ENCODE measurements at regions not wholly inside any gene's neighbourhood (a gene's known extent, or its start where the extent isn't known, plus 50 kb on each side); places are given as distances from the start of the nearest gene placed in this dataset.
"Not testable (repeated sequence)": the region's sequence is repeated elsewhere in the genome, so short reads cannot be mapped to it uniquely, and the experiment has no call there.

DNA sequence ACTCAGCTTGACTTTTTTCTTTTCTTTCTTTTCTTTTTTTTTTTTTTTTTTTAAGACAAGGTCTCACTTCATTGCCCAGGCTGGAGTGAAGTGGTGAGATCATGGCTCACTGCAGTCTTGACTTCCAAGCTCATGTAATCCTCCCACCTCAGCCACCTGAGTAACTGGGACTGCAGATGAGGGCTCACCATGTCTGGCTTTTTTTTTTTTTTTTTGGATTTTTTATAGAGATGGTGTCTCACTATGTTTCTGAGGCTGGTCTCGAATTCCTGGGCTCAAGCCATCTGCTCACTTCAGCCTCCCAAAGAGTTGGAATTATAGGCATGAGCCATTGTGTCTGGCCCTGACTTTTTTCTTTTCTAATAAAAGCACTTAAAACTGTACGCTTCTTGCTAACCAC is 358.2 kb upstream of the IGFBP3 start:
- no peaks in the 10 kb centered on the region for H3K4me1 ChIP-seq
- TF ChIP-seq, protein P1, sequence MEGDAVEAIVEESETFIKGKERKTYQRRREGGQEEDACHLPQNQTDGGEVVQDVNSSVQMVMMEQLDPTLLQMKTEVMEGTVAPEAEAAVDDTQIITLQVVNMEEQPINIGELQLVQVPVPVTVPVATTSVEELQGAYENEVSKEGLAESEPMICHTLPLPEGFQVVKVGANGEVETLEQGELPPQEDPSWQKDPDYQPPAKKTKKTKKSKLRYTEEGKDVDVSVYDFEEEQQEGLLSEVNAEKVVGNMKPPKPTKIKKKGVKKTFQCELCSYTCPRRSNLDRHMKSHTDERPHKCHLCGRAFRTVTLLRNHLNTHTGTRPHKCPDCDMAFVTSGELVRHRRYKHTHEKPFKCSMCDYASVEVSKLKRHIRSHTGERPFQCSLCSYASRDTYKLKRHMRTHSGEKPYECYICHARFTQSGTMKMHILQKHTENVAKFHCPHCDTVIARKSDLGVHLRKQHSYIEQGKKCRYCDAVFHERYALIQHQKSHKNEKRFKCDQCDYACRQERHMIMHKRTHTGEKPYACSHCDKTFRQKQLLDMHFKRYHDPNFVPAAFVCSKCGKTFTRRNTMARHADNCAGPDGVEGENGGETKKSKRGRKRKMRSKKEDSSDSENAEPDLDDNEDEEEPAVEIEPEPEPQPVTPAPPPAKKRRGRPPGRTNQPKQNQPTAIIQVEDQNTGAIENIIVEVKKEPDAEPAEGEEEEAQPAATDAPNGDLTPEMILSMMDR (IDR thresholded peaks at IDR 0.05; ENCODE audit: low read depth, low read length) = no peak
- DNase-seq = no peak

DNA sequence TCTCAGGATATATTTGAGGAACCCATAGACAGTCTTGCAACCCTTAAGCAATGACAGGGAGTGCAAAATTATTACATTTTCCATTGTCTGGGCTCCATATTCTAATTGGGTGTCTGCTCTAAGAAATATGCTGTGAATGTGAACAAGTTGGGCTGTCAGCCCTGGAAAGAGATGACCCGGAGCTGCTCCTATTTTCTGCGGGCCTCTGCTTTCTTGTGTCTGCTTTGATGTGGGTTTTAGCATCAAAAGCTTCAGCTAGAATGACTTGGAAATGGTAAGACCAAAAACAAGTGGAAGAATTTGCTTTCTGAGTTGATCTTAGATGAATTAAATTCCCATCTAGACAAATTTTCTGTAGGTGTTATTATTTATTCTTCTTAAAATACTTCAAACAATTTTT is 343.6 kb upstream of the IGFBP3 start:
- Histone ChIP-seq H3K4me3 (ENCODE audit: low read depth, low read length) (no peak overlapping the region), H3K4me1 (no peaks in the 10 kb centered on the region), H3K27me3 (no peaks in the 10 kb centered on the region), H3K9me3 (peaks cover 2% of the 10 kb centered on the region; the same call in 1 of the 2 replicates), H3K36me3 (no peaks in the 10 kb centered on the region)
- DNase-seq = no peak
- TF ChIP-seq, protein P1 (IDR thresholded peaks at IDR 0.05; ENCODE audit: low read depth, low read length) = no peak

More for the DNA sequence above, 358.2 kb upstream of the IGFBP3 start:
- Histone ChIP-seq H3K27me3 (no peaks in the 10 kb centered on the region), H3K4me3 (ENCODE audit: low read depth, low read length) (no peak overlapping the region), H3K36me3 (no peaks in the 10 kb centered on the region), H3K9me3 (no peaks in the 10 kb centered on the region)

DNA sequence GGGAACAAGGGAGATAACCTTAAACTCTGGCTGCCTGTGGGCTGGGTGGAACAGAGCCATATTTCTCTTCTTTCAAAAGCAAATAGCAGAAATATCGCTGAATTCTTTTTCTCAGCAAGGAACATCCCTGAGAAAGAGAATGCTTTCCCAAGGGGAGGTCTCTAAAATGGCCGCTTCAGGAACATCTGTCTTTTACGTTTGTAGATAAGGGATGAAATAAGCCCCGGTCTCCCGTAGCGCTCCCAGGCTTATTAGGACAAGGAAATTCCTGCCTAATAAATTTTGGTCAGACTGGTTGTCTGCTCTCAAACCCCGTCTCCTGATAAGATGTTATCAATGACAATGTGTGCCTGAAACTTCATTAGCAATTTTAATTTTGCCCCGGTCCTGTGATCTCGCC is 340.6 kb upstream of the IGFBP3 start:
- H3K4me3 ChIP-seq (ENCODE audit: low read depth, low read length); H3K27me3 ChIP-seq; DNase-seq; H3K4me1 ChIP-seq; H3K36me3 ChIP-seq; H3K9me3 ChIP-seq: not testable (repeated sequence)

DNA sequence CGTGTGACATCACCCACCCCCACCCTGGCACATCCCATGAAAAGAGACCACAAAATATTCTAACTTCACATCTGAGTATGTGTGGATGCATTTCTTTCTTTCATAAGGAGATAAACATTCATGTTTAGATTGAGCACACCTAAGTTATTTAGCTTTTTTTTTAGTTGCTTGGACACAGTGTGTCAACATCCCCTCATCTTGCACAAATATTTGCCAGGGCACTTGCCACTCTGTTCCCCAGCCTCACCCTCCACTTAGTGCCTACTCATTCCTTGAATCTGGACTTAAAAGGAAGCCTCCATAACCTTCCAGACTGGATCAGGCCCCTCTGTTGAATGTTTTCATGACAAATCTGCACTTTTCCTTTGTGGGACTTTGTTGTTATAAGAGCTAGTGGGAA is 338.9 kb upstream of the IGFBP3 start:
- Histone ChIP-seq H3K36me3 (no peaks in the 10 kb centered on the region), H3K27me3 (no peaks in the 10 kb centered on the region), H3K4me1 (no peaks in the 10 kb centered on the region), H3K4me3 (ENCODE audit: low read depth, low read length) (no peak overlapping the region), H3K9me3 (peaks cover 2% of the 10 kb centered on the region; the same call in 1 of the 2 replicates)
- DNase-seq = no peak
- TF ChIP-seq, protein P1 (IDR thresholded peaks at IDR 0.05; ENCODE audit: low read depth, low read length) = no peak

DNA sequence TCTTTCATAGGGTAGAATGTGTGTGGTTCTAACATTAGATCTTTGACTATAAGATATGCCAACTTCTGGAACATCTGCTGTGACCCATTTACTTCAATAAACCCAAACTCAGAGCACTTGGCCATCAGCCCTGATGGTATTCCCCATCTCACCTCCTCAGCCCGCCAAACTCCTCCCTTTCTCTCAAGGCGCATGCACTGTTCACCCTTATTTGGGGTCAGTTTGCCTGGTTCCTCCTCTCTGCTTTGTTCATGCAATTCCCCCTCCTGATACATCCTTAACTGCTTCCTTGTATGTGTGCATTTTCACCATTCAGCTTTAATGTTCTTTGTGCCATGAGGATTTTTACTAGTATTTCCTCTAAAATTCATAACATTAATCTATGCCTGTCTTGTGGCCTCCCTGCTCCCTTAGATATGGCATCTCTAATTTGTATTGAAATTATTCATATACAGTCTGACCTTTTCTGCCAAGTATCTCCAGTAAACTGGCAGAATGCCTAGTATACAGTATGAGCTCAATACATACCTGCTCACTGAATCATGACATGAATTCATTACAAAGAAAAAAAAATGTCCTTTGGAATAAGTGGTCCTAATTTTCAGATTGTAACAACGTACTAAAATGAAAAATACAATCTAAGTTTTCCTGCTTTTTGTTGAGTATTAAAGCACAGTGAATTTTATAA is 336.8 kb upstream of the IGFBP3 start:
- no peak overlapping the region for H3K4me3 ChIP-seq (ENCODE audit: low read depth, low read length)
- DNase-seq = no peak
- H3K4me1 ChIP-seq = no peaks in the 10 kb centered on the region
- peaks cover 2% of the 10 kb centered on the region; the same call in 1 of the 2 replicates for H3K9me3 ChIP-seq
- H3K36me3 ChIP-seq = no peaks in the 10 kb centered on the region
- H3K27me3 ChIP-seq = no peaks in the 10 kb centered on the region
- TF ChIP-seq, protein P1 (IDR thresholded peaks at IDR 0.05; ENCODE audit: low read depth, low read length) = no peak

DNA sequence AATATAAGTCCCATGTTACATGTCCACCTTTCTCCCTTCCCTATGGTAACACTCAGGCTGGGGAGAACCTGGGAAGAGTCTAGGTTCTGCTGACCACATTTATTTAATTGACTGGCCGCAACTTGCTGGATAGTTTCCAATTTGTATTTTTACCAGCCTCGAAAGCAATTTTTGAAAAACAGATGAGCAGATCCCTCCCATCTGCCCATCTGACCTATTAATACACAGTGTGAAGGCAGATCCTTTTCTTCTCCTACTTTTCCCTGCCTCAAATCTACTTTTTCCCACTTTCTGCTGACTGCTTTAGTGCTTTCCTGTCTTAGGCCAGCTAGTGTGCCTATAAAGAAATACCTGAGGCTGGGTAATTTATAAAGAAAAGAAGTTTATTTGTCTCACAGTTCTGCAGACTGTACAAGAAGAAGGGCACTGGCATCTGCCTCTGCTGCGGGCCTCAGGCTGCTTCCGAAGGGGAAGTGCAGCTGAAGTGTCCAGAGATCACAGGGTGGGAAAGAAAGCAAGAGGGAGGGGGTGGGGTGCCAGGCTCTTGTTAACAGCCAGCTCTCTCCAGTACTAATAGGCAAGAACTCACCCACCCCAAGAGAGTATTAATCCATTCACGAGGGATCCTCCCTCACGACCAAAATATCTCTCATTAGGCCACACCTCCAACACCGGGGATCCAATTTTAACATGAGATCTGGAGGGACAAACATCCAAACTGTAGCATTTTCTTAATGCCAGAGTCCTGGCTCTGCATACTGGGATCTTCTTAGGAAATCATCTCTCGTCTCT is 336.0 kb upstream of the IGFBP3 start:
- H3K27me3 ChIP-seq = no peaks in the 10 kb centered on the region
- peaks cover 2% of the 10 kb centered on the region; the same call in 1 of the 2 replicates for H3K9me3 ChIP-seq
- TF ChIP-seq, protein P1 (IDR thresholded peaks at IDR 0.05; ENCODE audit: low read depth, low read length) = no peak
- no peaks in the 10 kb centered on the region for H3K4me1 ChIP-seq
- no peak for DNase-seq
- H3K36me3 ChIP-seq = no peaks in the 10 kb centered on the region
- H3K4me3 ChIP-seq (ENCODE audit: low read depth, low read length) = no peak overlapping the region

Measured in BE2C (cell line).